ENCODE measurements at regions not wholly inside any gene's neighbourhood (a gene's known extent, or its start where the extent isn't known, plus 50 kb on each side); places are given as distances from the start of the nearest gene placed in this dataset.

DNA sequence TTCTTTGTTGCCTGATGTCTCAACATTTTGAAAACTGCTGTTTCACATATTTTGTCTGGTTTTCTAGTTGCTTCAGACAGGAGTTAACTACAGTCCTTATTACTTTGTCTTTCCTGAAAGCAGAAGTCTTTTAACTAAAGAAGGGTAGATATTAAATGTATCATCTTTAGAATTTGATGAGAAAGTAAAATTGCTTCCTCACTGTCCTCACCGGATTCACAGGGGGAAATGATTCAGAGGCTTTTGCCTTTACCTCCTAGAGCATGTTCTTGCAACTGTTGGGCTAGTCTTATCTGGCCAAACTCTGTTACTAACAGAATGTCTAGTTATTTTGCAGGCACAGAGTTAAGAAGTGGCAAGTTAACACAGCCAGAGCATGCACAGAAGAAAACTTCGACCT lies 107.2 kb upstream of the VAV3 start:
- TF ChIP-seq, protein P1, sequence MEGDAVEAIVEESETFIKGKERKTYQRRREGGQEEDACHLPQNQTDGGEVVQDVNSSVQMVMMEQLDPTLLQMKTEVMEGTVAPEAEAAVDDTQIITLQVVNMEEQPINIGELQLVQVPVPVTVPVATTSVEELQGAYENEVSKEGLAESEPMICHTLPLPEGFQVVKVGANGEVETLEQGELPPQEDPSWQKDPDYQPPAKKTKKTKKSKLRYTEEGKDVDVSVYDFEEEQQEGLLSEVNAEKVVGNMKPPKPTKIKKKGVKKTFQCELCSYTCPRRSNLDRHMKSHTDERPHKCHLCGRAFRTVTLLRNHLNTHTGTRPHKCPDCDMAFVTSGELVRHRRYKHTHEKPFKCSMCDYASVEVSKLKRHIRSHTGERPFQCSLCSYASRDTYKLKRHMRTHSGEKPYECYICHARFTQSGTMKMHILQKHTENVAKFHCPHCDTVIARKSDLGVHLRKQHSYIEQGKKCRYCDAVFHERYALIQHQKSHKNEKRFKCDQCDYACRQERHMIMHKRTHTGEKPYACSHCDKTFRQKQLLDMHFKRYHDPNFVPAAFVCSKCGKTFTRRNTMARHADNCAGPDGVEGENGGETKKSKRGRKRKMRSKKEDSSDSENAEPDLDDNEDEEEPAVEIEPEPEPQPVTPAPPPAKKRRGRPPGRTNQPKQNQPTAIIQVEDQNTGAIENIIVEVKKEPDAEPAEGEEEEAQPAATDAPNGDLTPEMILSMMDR (IDR thresholded peaks at IDR 0.05): no peak
- no peak for TF ChIP-seq POLR2A (IDR thresholded peaks at IDR 0.05)
- TF ChIP-seq POLR2AphosphoS5 (IDR thresholded peaks at IDR 0.05): no peak
